ENCODE measurements at regions not wholly inside any gene's neighbourhood (a gene's known extent, or its start where the extent isn't known, plus 50 kb on each side); places are given as distances from the start of the nearest gene placed in this dataset.
"Not testable (repeated sequence)": the region's sequence is repeated elsewhere in the genome, so short reads cannot be mapped to it uniquely, and the experiment has no call there.

- no peak for DNase-seq
Observed at GRCh38 chrX:1779626-1780025, 164.8 kb downstream of the ASMT start.

- no peak for DNase-seq
Observed at GRCh38 chrX:1781766-1782165, 166.9 kb downstream of the ASMT start.

- DNase-seq = no peak
Observed at GRCh38 chrX:1784773-1785172, 169.9 kb downstream of the ASMT start.

- DNase-seq = no peak
Observed at GRCh38 chrX:1788300-1788911, 173.5 kb downstream of the ASMT start.

- no peak for DNase-seq
Observed at GRCh38 chrX:1792636-1793035, 177.8 kb downstream of the ASMT start.

- no peak for DNase-seq
Observed at GRCh38 chrX:1794586-1794985, 179.7 kb downstream of the ASMT start.

- DNase-seq = no peak
Observed at GRCh38 chrX:1802912-1803311, 188.1 kb downstream of the ASMT start.

GRCh38 chrX:1803741-1804140 lies 188.9 kb downstream of the ASMT start:
- DNase-seq = no peak

- peak; percentile 13 for DNase-seq
Observed at GRCh38 chrX:1807301-1807731, 192.5 kb downstream of the ASMT start.

- no peak for DNase-seq
Observed at GRCh38 chrX:1809581-1809980, 194.7 kb downstream of the ASMT start.

- DNase-seq = no peak
Observed at GRCh38 chrX:1813809-1814208, 198.9 kb downstream of the ASMT start.

GRCh38 chrX:1815456-1816175 lies 200.8 kb downstream of the ASMT start:
- DNase-seq = no peak

GRCh38 chrX:1816387-1816982 lies 201.6 kb downstream of the ASMT start:
- not testable (repeated sequence) for DNase-seq

- DNase-seq = no peak
Observed at GRCh38 chrX:1821846-1822245, 207.0 kb downstream of the ASMT start.

- DNase-seq = no peak
Observed at GRCh38 chrX:1824855-1825254, 210.0 kb downstream of the ASMT start.

GRCh38 chrX:1833656-1834360 lies 218.9 kb downstream of the ASMT start:
- DNase-seq = no peak

- no peak for DNase-seq
Observed at GRCh38 chrX:1835056-1835455, 220.2 kb downstream of the ASMT start.

GRCh38 chrX:1836683-1837082 lies 221.8 kb downstream of the ASMT start:
- no peak for DNase-seq

GRCh38 chrX:1841746-1842145 lies 226.9 kb downstream of the ASMT start:
- DNase-seq = no peak

- not testable (repeated sequence) for DNase-seq
Observed at GRCh38 chrX:1847000-1847399, 232.1 kb downstream of the ASMT start.

GRCh38 chrX:1847790-1848189 lies 232.9 kb downstream of the ASMT start:
- not testable (repeated sequence) for DNase-seq

GRCh38 chrX:1851527-1851926 lies 236.7 kb downstream of the ASMT start:
- no peak for DNase-seq

GRCh38 chrX:1852082-1852481 lies 237.2 kb downstream of the ASMT start:
- DNase-seq = no peak

GRCh38 chrX:1853447-1853846 lies 238.6 kb downstream of the ASMT start:
- no peak for DNase-seq
